ENCODE measurements at regions not wholly inside any gene's neighbourhood (a gene's known extent, or its start where the extent isn't known, plus 50 kb on each side); places are given as distances from the start of the nearest gene placed in this dataset.

DNA sequence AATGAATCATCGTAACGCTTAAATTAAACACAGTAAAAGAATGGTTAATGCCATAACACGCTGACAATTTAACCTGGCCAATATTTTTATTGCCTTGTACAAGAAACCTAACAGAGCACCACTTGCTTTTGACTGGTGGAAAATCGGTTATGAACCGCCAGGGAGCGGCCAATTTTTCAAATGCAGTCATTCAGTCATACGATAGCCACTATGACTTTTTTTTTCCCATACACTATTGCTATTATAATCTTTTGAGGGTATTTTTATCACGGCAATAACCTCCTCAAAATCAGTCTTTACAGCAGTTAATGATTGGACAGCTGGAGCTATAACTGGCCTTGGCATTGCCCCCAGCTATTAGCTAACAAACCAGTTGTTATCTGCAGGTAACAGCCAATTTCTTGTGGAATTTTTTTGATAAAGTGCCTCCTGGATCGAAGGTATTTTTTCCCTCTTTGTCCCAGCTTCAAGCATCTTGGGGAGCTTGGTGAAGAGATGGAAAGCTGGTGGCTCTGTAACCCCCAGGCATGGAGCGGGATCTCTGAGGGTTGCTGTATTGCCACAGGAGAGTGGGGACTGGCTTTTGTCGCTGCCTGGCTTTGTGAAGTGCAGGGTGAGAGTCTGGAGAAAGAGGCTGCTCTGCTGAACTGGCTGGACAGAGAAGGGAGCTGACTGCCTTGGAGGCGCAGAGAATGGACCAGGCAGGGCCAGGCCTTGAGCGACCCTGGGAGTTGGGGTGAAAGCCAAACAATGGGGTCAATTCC, 198.4 kb upstream of the ZNF536 start:
- TF ChIP-seq, protein P1, sequence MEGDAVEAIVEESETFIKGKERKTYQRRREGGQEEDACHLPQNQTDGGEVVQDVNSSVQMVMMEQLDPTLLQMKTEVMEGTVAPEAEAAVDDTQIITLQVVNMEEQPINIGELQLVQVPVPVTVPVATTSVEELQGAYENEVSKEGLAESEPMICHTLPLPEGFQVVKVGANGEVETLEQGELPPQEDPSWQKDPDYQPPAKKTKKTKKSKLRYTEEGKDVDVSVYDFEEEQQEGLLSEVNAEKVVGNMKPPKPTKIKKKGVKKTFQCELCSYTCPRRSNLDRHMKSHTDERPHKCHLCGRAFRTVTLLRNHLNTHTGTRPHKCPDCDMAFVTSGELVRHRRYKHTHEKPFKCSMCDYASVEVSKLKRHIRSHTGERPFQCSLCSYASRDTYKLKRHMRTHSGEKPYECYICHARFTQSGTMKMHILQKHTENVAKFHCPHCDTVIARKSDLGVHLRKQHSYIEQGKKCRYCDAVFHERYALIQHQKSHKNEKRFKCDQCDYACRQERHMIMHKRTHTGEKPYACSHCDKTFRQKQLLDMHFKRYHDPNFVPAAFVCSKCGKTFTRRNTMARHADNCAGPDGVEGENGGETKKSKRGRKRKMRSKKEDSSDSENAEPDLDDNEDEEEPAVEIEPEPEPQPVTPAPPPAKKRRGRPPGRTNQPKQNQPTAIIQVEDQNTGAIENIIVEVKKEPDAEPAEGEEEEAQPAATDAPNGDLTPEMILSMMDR (IDR thresholded peaks at IDR 0.05), result no peak
- no peak for TF ChIP-seq POLR2A (IDR thresholded peaks at IDR 0.05)

Measured in esophagus squamous epithelium (tissue), 4 donors.